SK-N-SH treated with all-trans-retinoic acid at 6 μM for 48 hours (cell line): ENCODE measurements at regions not wholly inside any gene's neighbourhood (a gene's known extent, or its start where the extent isn't known, plus 50 kb on each side); places are given as distances from the start of the nearest gene placed in this dataset.

Source experiments
- ATAC-seq: fragments of 200-7000 bp; cut with Tn5 transposase; 3 replicates; pipeline ENCODE4 v1.9.1; 2020; ENCODE audit warnings: mild to moderate bottlenecking, moderate library complexity
- ARNTL ChIP-seq: fragments of 450-650 bp; formaldehyde crosslinking; IDR thresholded peaks from 2 replicates; pipeline ENCODE4 v1.5.0; 2020; ENCODE audit warnings: low read depth, mild to moderate bottlenecking, moderate library complexity, borderline replicate concordance
- BACH2 ChIP-seq: fragments of 250-450 bp; sonication (Bioruptor Pico); IDR thresholded peaks from 2 replicates; pipeline ENCODE4 v1.9.0; 2021; ENCODE audit warnings: mild to moderate bottlenecking, borderline replicate concordance
- CSDC2 ChIP-seq: fragments of 250-450 bp; sonication (Bioruptor Pico); IDR thresholded peaks from 2 replicates; pipeline ENCODE4 v1.5.0; 2020; ENCODE audit warnings: mild to moderate bottlenecking, moderate library complexity
- ISL1 ChIP-seq: fragments of 250-450 bp; sonication (Bioruptor Pico); IDR thresholded peaks from 2 replicates; pipeline ENCODE4 v2.1.2; 2022; ENCODE audit warnings: mild to moderate bottlenecking, moderate library complexity
- OSR1 ChIP-seq: fragments of 250-450 bp; sonication (Bioruptor Pico); IDR thresholded peaks from 2 replicates; pipeline ENCODE4 v1.8.0; 2022; ENCODE audit warnings: moderate library complexity, mild to moderate bottlenecking, inconsistent platforms
- PATZ1 ChIP-seq: fragments of 250-450 bp; sonication (Bioruptor Pico); IDR thresholded peaks from 2 replicates; pipeline ENCODE4 v1.8.0; 2020; ENCODE audit warnings: mild to moderate bottlenecking, moderate library complexity, borderline replicate concordance
- PPARA ChIP-seq: fragments of 250-450 bp; sonication (Bioruptor Pico); IDR thresholded peaks from 2 replicates; pipeline ENCODE4 v1.5.0; 2020; ENCODE audit warnings: mild to moderate bottlenecking, borderline replicate concordance
- TCF4 ChIP-seq: fragments of 250-450 bp; sonication (Bioruptor Pico); IDR thresholded peaks from 2 replicates; pipeline ENCODE4 v1.8.0; 2021; ENCODE audit warnings: mild to moderate bottlenecking, moderate library complexity, borderline replicate concordance
- TSHZ2 ChIP-seq: fragments of 250-450 bp; sonication (Bioruptor Pico); IDR thresholded peaks from 2 replicates; pipeline ENCODE4 v1.5.0; 2020; ENCODE audit warnings: mild to moderate bottlenecking, moderate library complexity
- ZC3H10 ChIP-seq: fragments of 250-450 bp; sonication (Bioruptor Pico); IDR thresholded peaks from 2 replicates; pipeline ENCODE4 v1.5.1; 2021; ENCODE audit warnings: mild to moderate bottlenecking, moderate library complexity
- ZFP3 ChIP-seq: fragments of 250-450 bp; sonication (Bioruptor Pico); IDR thresholded peaks from 2 replicates; pipeline ENCODE4 v1.5.0; 2020; ENCODE audit warnings: mild to moderate bottlenecking, moderate library complexity
- ZFP30 ChIP-seq: fragments of 450-650 bp; formaldehyde crosslinking; IDR thresholded peaks from 2 replicates; pipeline ENCODE4 v1.5.0; 2022; ENCODE audit warnings: mild to moderate bottlenecking, moderate library complexity
- ZNF565 ChIP-seq: fragments of 450-650 bp; formaldehyde crosslinking; conservative IDR thresholded peaks from 2 replicates; pipeline ENCODE4 v1.5.0; 2020; ENCODE audit warnings: low read depth, mild to moderate bottlenecking, moderate library complexity
- ZNF8 ChIP-seq: fragments of 450-650 bp; formaldehyde crosslinking; IDR thresholded peaks from 2 replicates; pipeline ENCODE4 v1.5.0; 2020; ENCODE audit warnings: mild to moderate bottlenecking, moderate library complexity
- TF ChIP-seq, protein P1 (sequence below): fragments of 250-450 bp; sonication (Bioruptor Pico); IDR thresholded peaks from 2 replicates; pipeline ENCODE4 v1.5.1; 2020; ENCODE audit warnings: low read depth, mild to moderate bottlenecking, moderate library complexity
- TF ChIP-seq, protein P2 (sequence below): fragments of 250-450 bp; sonication (Bioruptor Pico); IDR thresholded peaks from 2 replicates; pipeline ENCODE4 v1.5.1; 2021; ENCODE audit warnings: mild to moderate bottlenecking, moderate library complexity

DNA sequence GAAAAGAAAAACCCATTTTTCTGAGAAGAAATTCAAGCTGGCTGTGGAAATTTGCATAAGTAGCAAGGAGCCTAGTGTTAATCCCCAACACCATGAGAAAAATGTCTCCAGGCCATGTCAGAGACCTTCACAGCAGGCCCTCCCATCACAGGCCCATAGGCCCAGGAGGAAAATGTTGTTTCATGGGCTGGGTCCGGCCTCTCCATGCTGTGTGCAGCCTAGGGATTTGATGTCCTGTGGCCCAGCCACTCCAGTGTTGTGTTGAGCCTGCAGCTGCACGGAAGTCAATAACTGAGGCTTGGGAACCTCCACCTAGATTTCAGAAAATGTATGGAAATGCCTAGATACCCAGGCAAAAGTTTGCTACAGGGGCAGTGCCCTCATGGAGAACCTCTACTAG is 432.2 kb downstream of the IPO8 start:
- no peak for TF ChIP-seq ZFP3 (CRISPR knock-in tag)
- TF ChIP-seq PATZ1, result no peak
- TF ChIP-seq ZNF8 (CRISPR knock-in tag), result no peak
- TF ChIP-seq, protein P1, sequence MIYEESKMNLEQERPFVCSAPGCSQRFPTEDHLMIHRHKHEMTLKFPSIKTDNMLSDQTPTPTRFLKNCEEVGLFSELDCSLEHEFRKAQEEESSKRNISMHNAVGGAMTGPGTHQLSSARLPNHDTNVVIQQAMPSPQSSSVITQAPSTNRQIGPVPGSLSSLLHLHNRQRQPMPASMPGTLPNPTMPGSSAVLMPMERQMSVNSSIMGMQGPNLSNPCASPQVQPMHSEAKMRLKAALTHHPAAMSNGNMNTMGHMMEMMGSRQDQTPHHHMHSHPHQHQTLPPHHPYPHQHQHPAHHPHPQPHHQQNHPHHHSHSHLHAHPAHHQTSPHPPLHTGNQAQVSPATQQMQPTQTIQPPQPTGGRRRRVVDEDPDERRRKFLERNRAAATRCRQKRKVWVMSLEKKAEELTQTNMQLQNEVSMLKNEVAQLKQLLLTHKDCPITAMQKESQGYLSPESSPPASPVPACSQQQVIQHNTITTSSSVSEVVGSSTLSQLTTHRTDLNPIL (CRISPR knock-in tag), result no peak
- TF ChIP-seq OSR1 (CRISPR knock-in tag), result no peak
- no peak for ATAC-seq

- no peak for ATAC-seq
- TF ChIP-seq BACH2 (CRISPR knock-in tag) (no peak), TSHZ2 (no peak)
Measured at GRCh38 chr12:30257618-30258017, 438.1 kb downstream of the IPO8 start.

DNA sequence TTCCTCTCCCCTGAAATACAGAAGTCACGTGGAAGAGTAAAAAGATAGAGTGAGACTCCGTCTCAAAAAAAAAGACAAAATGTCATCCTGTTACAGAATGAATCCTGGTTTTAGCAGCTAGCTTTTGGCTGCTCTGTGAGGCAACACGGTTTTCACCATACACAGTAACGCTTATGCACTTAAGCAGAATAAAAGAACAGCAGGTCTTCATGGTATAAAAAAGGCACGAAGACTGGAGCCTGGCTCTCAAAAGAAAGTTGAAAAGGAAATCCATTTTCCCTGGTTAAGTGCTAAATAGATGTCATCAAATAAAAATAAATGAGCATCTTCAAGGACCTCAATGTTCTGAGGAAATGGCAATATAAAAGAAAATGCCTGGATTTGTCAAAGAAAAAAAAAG is 444.1 kb downstream of the IPO8 start:
- TF ChIP-seq ARNTL (CRISPR knock-in tag) (no peak), ZFP30 (CRISPR knock-in tag) (no peak), ZFP3 (CRISPR knock-in tag) (no peak), OSR1 (CRISPR knock-in tag) (no peak), PPARA (no peak), TSHZ2 (no peak), ZNF565 (no peak), ISL1 (CRISPR knock-in tag) (no peak), CSDC2 (no peak), ZC3H10 (CRISPR knock-in tag) (no peak), TCF4 (CRISPR knock-in tag) (no peak), BACH2 (CRISPR knock-in tag) (no peak), PATZ1 (no peak)
- TF ChIP-seq, protein P1 (CRISPR knock-in tag), result no peak
- TF ChIP-seq, protein P2, sequence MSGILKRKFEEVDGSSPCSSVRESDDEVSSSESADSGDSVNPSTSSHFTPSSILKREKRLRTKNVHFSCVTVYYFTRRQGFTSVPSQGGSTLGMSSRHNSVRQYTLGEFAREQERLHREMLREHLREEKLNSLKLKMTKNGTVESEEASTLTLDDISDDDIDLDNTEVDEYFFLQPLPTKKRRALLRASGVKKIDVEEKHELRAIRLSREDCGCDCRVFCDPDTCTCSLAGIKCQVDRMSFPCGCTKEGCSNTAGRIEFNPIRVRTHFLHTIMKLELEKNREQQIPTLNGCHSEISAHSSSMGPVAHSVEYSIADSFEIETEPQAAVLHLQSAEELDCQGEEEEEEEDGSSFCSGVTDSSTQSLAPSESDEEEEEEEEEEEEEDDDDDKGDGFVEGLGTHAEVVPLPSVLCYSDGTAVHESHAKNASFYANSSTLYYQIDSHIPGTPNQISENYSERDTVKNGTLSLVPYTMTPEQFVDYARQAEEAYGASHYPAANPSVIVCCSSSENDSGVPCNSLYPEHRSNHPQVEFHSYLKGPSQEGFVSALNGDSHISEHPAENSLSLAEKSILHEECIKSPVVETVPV (CRISPR knock-in tag), result no peak
- ATAC-seq, result no peak
